Activated CD4-positive, alpha-beta T cell treated with anti-CD3 and anti-CD28 coated beads for 48 hours (primary cell): ENCODE measurements at regions not wholly inside any gene's neighbourhood (a gene's known extent, or its start where the extent isn't known, plus 50 kb on each side); places are given as distances from the start of the nearest gene placed in this dataset.

Source experiments
- DNase-seq: peaks from one replicate; pipeline ENCODE4 v3.0.0-alpha.2; 2020

DNA sequence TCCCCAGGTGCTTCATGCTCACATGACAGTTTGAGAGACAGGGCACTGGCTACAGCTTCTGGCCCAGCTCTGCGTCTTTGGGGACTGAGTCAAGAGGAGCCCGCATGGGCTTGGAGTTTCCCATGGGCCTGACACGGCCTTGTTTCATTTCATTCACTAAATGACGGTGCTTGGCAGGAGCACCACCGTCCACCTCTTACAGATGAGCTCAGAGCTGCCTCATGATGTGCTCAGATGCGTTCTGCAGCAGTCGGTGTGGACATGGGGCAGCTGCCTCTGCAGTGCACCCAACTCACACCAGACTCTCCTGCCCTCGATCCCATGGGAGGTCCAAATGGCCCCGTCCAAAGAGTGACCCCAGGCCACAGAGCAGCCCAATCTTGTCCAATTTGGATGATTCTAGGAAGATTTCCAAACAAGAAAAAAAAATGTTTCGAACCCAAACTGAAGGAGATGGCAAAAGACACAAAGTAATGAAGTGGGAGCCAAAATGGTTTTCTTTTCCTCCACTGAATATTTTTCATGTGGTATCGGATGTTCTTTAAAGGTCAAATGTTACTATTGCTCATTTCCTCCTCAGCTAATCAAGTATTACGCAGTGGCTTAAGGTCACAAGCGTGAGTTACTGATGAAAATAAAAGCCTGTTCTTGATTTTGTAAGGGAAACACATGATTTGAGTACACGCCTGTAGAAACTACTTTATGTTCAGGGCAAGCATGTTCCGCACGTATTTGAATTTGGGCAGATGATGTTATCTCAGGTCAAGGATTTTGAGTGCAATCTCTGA, 524.2 kb downstream of the CDH26 start:
- no peak for DNase-seq

GRCh38 chr20:60483371-60483770, 525.1 kb downstream of the CDH26 start:
- DNase-seq, result no peak

GRCh38 chr20:60484316-60484715, 526.1 kb downstream of the CDH26 start:
- no peak for DNase-seq

- no peak for DNase-seq
Observed at GRCh38 chr20:60485012-60485760, 527.0 kb downstream of the CDH26 start.

- DNase-seq, result no peak
Observed at GRCh38 chr20:60486315-60486714, 528.1 kb downstream of the CDH26 start.

GRCh38 chr20:60486937-60487336, 528.7 kb downstream of the CDH26 start:
- no peak for DNase-seq

DNA sequence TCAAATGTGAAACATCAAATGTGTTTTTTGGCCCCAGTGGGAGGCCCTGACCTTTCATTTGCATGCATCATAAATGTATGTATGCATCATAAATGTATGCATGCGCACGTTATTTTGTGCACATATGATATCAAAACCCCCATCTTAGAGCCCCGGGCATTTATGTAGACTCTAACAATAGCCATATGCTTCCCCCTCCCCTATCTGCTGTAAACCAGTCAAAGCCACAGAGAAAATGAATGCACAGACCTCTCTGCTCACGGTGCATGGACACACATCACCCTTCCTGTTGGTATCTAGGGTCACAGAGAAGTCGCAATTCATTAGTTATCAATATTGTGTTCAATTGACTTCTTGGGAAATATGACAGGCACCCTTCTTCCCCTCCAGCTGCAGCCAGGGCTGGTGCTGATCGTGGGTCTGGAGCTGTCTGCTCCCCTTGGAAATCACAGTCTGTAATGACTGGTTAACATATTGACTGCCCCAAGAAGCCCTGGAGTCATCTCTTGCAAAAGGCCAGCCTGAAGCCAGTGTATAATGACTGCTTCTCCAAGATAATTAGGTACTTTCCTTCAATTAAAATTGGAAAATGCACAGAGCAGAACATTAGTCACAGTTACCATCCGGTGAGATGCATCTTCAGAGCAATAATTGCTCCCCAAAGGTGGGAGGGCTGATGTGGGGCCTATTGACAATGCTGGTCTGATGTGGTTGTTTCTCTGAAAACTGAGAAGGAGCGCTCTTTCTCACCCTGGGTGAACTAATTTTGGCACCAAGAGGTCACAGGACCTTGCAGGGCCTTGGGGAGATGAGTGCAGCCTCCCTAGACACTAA, 532.2 kb downstream of the CDH26 start:
- no peak for DNase-seq

- DNase-seq, result no peak
Observed at GRCh38 chr20:60491051-60491581, 532.9 kb downstream of the CDH26 start.

DNA sequence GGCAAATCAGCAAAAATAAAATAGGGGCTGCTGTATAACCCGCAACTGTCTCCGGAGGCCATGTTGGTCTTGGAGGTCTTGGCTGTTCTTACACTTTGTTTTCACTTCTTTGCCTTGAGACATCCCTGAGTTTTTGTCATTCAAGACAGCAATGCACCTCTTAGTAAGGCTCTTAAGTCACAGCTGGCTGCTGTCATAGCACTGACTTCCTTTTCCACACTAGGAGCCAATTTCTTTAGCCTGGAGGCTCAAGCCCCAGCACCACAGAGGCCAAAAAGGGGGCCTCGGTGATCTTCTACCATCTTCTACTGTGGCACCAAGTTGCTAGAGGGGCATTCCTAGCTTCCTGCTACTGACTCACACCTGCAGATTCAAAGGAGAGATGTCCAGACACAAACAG, 536.3 kb downstream of the CDH26 start:
- DNase-seq, result no peak

- DNase-seq, result no peak
Observed at GRCh38 chr20:60497298-60498035, 539.2 kb downstream of the CDH26 start.

DNA sequence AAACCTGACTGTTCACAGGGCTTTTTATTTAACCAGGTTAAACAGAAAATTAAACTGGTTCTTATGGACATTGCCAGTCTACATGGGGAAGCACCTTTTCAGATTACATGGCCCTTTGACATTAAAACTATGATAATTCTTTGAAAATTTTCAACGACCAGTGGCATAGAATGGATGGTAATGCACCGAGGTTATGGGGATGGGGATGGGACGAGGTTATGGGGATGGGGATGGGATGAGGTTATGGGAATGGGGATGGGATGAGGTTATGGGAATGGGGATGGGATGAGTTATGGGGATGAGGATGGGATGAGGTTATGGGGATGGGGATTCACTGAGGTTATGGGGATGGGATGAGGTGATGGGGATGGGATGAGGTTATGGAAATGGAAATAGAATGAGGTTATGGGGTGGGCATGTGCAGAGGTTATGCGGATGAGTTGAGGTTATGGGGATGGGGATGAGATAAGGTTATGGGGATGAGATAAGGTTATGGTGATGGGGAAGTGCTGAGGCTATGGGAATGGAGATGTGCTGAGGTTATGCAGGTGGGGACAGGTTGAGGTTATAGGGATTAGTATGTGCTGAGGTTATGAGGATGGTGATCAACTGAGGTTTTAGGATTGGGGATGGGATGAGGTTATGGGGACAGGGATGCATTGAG, 541.9 kb downstream of the CDH26 start:
- DNase-seq, result no peak

GRCh38 chr20:60501048-60501447, 542.8 kb downstream of the CDH26 start:
- no peak for DNase-seq

- no peak for DNase-seq
Observed at GRCh38 chr20:60502881-60503280, 544.7 kb downstream of the CDH26 start.

DNA sequence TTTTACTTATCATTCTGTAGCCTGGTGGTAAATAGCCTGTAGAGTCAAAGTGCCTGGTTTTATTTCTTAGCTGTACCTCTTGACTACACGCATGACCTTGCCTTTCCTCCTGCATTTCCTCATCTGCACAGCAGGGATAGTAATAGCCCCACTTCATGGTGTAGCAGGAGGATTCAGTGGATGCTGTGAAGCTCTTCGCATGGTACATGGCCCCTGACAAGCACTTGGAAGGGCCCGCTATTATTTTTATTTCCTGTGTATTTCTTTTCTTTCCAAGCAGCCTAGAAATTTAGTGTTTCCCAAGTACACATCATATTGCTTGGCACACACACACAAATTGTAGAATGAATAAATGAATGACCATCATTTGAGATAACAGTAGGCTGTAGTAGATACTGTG, 547.2 kb downstream of the CDH26 start:
- DNase-seq, result no peak

DNA sequence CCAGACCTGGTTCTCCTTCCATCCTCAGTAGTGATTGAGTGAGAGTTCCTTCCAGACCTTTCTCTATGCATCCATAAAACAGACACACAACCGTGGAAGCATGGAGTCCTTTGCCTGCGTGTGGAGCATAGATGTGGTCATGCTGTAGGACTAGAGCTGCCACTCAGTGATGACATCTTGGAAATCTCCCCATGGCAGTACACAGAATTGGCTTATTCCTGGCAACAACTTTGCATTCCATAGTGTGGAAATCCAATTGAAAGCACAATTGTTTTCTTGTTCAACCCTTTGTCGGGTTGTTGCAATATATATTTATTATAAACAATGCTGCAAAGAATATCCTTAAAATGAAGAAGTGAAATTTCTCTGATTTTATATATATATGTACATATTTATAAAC, 547.8 kb downstream of the CDH26 start:
- DNase-seq, result no peak

GRCh38 chr20:60507087-60507694, 549.0 kb downstream of the CDH26 start:
- no peak for DNase-seq

DNA sequence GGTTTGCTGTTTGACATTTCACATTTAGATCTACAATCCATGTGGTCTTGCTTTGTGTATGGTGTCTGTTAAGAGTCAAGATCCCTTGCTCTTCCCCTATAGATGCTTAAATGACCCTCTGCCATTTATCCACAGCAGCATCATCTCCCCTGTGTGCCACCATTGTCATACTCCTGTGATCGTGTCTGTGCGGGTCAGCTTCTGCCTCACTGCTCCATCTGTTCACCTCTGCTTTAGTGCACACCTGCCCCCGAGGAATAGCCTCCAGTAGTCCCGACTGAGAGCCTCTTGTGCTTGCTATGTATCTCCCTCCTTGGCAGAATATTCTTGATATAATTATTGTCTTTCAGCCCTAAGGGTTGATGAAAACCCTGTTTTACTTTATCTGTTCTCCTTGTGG, 551.2 kb downstream of the CDH26 start:
- no peak for DNase-seq

DNA sequence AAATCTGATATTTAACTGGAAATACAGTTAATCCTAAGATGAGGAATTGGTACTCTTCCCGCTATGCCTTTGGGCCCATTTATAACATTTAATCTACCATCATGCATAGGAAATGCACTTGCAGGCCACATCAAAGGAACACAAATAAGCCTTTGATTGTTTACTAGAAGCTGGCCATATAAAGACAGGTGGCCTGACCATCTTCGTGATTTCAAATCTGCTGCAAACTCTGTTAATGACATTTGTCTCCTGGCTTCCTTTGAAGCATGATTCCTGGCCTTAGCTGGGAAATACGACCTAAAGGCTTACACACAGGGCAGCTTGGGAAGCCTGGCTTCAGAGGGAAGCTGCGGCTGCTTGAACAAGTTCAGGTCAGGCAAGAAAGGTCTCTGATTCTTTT, 552.1 kb downstream of the CDH26 start:
- no peak for DNase-seq

DNA sequence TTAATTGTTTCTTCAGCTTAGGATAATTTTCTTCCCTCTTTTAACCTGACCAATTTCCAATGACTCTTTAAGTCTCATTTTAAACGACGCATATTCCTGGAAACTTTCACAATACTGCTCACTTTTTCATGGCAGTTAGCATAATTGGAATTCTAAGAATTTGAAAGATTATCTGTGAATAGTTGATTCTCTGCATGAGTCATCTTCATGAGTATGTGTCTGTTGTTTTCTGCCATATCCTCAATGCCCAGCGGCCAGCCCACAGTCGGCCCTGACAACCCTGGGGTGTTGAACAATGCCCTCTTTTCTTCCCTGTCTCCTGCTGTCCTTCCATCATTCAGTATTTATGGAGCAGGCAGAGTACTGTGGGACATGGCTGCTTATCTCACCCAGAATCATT, 554.2 kb downstream of the CDH26 start:
- DNase-seq, result no peak

DNA sequence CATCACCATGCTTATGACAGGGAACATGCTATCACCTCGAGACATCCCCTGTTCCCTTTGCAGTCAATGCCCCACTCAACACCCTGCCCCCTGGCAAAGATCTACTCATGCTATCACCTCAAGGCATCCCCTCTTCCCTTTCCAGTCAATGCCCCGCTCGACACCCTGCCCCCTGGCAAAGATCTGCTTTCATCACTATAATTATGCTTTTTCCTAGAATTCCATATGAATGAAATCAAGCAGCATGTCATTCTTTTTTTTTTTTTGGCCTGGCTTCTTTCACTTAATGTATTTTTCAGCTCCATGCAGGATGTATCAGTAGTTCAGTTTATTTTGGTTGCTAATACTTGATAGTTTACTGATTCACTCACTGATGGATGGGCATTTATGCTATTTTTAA, 554.9 kb downstream of the CDH26 start:
- no peak for DNase-seq

DNA sequence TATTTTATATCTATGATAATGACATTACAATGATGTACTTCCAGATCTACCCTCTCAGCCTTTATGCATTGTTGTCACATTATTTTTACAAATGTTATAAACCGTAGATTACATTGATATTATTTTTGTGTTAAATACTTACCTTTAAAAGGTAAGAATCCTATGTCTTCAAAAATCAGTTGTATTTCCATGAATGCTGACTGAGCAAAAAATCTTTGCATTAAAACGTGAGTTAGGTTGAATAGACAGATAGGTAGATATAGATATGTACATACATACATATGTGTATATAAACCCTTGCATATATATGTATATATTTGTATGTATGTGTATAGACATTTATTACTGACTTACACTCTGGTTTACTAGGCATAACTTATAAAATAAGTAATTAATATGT, 558.2 kb downstream of the CDH26 start:
- DNase-seq, result no peak

GRCh38 chr20:60518022-60518421, 559.8 kb downstream of the CDH26 start:
- DNase-seq, result no peak
